NOMO-1 (cell line): ENCODE measurements at regions not wholly inside any gene's neighbourhood (a gene's known extent, or its start where the extent isn't known, plus 50 kb on each side); places are given as distances from the start of the nearest gene placed in this dataset.

ENCODE experiments used
- DNase-seq, 2 experiments: peaks; one replicate each; lab custom pipeline; 2025; ENCODE audit not compliant: unreplicated experiment in 2 of 2; lab: John Stamatoyannopoulos, UW

DNA sequence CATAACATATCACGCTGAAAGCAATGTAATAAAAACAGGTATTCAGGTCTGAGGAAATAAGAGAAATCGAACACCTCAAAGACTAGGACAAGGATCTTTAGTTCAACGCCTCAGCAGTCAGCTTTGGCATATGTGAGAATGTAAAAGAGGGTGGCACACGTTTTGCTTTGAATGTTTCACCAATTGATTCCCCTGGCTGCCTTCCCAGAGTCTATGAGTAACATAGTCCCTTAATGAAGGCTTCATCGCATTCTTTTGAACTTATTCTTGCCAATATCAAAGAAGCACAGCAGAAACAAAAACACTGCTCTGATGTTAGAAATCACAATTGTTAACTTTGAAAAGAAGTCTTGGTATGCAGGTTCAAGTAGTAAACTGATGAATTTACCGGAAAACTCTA lies 764.8 kb downstream of the ADGRL2 start:
- DNase-seq: no peak

DNA sequence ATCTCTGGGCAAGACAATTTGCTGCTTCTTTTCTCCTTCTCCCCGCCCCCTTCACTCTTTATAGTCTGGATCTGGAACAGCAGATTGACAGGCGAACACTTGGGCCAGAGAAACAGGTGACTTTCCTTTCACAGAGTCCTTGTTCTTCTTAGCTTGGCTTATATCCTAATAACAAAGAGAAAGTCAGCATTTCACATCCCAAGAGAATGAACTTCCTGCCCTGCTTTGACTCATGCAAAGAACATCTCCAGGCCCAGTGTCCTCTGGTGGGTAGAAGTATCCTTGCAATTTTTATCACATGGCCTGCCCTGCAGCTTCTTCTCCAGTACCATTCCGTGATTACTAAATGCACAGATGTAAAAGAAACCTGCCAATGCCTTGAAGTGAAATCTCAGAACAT lies 764.4 kb downstream of the ADGRL2 start:
- no peak for DNase-seq

DNA sequence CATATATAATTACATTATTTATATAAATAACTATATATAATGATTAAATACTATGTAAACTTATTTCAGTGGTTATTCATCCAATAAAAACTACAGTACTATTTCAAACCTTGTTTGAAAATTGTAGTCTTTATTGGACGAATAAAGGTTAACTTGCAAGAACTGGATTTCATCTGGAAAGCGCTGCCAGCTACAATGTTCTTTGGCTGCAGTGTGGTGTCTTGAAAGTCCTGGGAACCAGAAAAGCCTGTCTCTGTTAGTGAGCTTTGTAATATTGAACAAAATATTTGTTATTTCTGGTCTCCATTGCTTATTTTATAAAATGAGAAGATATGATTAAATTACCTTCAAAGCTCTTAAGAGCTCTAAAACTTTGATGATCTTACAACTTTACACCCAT lies 763.6 kb downstream of the ADGRL2 start:
- no peak for DNase-seq

DNA sequence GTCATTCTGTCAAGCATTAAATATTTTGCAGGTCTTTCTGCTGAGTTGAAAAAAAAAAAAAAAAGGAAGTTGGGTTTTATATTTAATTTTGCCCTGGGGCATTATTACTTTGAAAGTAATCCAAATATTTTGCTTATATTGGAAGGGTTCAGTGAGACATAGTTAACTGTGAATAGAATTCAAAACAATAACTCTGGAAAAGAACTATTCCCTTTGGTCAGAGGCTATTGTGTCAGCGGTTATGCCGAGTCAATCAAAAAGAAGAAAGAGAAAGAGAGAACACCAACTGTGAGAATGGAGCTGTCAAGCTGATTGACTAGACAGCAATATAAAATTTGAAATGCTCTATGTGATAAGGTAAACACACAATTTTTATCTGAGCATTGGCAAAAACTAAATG lies 761.7 kb downstream of the ADGRL2 start:
- peak in 1 of 2 experiments; percentile 68 for DNase-seq

DNA sequence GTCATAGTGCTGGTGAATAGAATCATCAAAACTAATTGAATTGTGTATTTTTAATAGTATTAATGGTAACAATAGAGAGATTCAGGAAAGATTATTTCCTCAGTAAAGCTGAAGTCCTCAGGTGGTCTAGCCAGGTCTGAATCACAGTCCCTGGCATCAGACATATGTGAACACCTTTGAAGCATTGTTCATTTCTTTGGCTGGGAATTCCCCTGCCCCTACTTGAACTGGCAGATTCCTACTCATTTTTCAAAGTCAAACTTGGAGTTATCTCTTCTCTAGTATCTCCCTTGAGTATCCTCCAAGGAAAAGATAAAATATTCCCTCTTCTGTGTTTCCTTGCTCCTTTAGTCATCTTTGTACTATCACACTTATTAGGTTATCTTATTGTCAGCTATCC lies 759.8 kb downstream of the ADGRL2 start:
- DNase-seq: no peak

DNA sequence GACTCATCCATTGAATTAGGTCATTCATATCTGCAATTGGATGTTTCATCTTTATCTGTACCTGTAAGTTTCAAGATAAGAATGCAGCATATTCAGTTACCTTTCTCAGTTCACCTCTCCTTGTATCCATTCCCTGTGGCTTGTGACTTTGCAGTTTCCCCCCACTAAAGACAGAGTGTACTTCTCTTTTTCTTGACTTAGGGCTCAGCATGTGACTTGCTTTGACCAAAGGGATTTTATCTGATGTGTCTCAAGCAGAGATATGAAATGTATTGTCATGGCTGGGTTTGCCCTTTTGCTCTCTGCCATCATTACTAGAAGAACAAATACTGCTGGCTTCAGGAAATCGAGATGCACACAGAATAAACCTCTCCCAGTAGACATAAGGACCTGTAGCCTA lies 754.8 kb downstream of the ADGRL2 start:
- DNase-seq: peak in 1 of 2 experiments; percentile 35

DNA sequence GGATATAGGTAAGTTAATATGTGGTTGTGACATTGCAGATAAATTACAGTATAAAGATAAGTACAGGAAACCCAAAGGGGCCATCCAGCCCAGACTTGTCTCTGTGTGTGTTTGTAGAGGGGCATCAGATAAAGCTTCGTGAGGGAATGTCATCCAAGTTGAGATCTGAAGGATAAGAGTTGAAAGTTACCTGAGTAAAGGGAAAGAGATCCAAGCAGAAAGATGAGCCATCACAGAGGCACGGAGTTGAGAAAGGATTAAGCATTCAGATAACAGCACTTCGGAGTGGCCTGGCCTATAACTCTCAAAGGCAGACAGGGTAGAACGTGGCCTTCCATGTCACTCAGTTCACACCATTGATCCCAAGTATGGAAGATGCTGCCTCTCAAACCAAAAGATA lies 749.1 kb downstream of the ADGRL2 start:
- DNase-seq: no peak

DNA sequence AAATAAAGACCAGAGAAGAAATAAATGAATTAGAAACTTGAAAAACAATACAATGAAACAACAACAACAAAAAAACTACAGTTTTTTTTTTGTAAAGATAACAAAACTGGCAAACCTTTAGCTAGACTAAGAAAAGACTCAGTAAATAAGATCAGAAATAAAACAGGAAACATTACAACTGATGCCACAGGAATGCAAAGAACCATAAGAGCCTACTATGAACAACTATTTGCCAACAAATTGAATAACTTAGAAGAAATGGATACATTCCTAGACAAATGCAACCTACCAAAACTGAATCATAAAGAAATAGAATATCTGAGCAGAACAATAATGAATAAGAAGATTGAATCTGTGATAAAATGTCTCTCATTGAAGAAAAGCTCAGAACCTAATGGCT lies 742.0 kb downstream of the ADGRL2 start:
- no peak for DNase-seq

DNA sequence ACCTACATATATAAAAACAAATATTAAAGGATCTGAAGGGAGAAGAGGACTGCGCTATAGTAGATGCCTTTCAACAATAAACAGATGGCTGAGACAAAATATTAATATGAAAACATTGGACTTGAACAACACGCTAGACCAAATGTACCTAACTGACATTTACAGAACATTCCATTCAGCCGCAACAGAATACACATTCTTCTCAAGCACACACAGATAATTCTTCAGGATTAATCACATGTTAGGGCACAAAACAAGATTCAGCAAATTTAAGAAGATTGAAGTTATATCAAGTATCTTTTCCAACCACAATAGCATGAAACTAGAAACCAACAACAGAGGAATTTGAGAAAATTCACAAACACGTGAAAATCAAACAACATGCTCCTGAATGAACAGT lies 741.4 kb downstream of the ADGRL2 start:
- no peak for DNase-seq

DNA sequence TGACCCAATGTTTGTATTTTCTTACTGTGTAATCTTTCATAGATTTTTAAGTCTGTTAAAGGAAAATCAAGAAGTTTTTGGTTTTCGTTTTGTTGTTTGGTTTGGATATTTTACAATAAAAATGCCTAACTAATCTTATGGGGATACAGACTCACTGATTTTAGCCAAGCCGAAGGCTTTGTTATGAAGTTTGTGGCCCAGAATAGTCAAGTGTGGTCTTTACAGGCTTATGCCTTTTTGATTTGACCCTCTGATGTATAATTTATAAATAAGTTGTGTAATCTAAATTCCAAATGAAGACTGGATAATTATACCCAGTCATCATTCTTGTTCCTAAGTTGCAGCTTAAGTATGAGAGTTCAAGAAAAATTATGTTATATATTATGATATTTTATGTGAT lies 739.3 kb downstream of the ADGRL2 start:
- no peak for DNase-seq

DNA sequence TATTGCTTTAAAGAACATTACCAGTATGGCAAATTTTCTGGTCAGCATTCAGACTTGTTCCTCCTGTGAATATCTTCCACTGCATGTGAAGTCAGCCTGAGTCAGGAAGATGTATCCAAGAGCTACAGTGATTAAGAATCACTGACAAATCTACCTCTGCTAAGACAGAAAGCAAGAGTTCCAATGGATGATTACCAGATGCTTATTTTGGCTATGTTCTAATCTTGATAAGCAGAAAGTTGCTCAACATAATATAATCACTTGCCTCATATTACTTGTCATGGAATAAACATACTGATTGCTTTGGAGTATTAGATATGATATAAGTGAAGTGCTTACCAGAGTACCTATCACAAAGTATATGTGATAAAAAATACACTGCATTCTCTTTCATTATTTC lies 738.1 kb downstream of the ADGRL2 start:
- no peak for DNase-seq

DNA sequence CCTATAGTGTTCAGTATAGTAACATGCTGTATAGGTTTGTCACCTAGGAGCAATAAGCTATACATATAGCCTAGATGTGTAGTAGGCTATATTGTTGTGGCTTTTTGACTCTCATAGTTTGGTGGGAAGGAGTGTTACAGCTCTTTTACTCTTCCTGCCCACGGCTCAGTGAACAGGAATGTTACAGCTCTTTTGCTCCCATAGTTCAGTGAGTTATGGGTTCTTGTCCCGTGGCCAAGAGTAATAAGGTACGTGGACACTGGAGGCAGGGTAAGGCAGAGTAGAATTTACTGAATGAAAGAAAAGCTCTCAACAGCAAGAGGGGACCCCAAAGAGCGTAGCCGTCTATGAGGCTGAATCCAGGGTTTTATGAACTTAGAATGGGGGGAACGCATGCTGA lies 734.3 kb downstream of the ADGRL2 start:
- DNase-seq: no peak

DNA sequence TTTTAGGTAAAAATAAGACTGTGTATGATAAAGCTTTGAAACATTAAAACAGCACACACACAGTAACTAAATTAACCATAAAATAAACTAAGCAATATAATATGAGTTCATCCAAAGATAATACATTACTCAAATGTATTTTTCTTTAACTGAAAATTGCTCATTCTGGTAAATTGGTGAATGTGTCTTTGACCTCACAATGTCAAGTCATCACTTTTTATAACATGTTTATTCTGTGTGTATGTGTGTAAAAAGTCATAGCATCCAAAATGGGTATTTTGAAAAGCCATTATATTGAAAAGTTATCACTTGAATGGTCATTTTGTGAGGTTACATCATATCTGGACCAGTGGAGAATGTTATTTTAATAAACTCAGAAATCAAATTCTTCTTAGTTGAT lies 724.6 kb downstream of the ADGRL2 start:
- DNase-seq: no peak

DNA sequence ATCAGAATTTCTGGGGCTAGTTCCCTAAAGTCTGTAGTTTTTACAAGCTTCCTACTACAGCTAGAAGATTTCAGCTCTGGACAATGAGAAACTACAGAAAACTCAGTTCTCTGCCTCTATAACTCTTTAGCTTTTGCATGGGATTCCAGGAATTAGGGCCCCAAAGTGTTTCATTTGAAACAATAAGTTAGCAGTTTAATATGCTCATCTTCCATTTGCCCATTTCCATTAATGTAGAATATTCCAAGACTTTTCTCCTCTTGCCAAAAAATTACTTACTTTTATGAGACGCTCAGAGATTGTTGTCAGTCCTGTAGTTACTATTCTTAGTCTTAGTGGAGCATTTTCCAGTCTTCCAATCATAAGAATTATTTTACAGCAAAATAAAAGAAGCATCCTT lies 719.9 kb downstream of the ADGRL2 start:
- no peak for DNase-seq

DNA sequence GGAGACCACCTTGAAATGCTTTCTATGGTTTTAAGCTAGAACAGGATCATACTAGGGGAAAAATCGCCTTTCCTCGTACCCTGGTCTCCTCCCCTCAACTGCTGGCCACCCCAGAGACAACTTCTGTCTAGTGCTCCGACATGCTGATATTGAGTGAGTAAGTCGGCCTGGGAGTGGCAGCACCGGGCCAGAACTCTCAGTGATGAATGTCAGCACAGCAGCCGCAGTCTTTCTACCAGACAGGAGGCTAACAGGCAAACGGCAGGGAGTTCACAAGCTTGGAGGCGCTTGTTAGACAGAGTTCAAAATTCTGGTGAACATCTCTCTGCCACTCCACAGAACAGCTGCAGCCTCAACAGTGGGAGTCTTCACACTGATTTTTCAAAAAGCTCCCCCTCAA lies 716.9 kb downstream of the ADGRL2 start:
- no peak for DNase-seq

DNA sequence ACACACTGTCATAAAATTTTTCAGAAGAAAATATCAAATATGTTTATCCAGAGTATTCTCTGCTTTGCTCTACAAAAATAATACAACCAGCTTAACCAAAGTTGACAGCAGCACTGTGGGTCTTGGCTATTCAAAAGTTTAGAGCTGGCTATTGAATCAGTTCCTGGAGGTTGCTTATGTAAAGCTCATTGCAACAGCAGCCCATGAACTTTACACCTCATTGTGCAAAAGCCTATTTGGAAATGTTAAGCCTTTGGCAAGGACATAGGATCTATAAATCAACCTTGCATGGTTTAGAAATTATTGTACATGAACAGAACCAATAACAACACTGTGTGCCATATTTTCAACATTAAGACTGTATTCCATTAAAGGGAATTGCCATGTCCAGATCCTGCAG lies 714.9 kb downstream of the ADGRL2 start:
- peak; percentile 78 to 88 for DNase-seq

DNA sequence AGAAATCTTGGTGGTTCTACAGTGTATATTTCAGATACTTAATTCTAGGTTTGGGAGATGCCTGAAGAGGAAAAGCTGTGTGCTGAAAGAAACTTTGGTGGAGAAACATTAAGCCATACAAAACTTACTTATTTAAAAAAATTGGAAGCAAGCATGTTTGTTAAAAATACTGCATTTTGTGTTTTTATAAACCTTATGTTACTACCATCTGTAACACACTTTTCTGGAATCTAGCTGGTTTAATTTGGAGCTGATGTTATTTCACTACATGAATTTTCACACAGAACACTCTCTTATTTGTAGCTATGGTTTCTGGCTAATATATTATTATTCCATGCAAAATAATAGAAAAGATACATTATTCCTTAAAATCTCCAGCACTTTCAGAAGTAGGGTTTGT lies 710.7 kb downstream of the ADGRL2 start:
- no peak for DNase-seq

DNA sequence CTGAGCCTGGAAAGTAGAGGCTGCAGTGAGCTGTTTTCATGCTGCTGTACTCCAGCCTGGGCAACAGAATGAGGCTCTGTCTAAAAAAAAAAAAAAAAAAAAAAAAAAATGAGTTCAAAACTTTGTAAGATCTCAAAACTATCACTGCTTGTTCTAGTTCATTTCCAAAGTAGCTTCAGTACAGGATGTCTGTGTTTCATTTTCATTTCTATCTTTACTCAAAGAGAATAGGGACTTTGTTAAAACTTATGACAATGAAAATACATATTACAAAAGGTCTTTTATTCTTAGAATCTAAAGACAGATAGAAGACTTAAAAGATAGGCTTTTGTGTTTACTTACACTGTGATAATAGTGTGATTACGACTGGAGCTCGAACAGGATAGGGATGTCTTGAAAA lies 709.7 kb downstream of the ADGRL2 start:
- DNase-seq: no peak

DNA sequence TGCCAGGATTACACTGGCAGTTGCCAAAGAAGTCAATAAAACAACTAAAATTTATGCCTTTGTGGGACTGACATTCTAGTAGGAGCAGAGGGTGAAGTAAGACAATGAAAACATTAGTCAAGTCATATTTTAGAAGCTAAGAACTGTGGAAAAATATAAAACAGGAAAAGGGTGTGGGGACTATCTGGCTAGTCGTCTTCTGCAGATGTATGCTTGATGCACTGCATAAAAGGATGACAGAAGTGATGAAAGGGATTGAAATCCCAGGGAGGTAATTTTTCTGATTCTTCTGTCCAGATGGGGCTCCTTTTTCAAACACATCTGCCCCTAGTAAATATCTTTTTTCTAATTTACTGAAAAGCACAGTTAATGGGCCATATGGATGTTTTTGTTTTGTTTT lies 706.3 kb downstream of the ADGRL2 start:
- no peak for DNase-seq

DNA sequence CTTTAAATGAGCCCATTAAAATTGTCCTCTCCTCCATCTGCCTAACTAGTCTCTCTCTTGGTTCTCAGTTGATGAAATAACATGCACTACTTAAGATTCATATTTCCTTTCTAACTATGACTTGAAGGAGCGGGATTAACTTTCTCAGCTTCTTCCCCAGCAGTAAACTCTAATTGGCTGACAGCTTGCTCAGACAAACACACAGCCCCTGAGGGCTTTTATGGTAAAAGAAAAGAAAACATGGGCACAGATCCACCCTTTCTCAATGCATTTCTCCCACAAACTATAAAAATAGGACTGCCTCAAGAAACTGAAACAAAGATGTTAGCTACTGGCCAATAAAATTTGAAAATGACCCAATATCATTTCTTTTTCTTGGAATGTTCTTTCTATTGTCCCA lies 703.1 kb downstream of the ADGRL2 start:
- no peak for DNase-seq

DNA sequence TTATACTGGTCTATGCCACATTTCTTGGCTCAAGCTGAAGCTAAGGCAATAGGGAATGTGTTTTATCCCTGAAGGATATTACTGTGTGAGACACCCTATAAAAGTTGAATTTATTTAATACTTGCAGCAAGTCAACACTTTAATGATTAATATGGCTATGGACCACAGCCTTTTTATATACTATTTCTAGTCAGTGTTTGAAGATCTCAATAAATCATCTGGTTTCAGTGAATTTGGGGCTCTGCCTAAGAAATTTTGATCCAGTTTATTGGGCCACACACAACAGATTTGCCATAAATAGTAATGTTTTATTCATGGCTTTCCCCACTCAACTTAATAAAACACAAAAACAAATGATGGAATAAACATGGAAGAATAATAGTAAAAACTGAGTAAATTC lies 698.3 kb downstream of the ADGRL2 start:
- no peak for DNase-seq

DNA sequence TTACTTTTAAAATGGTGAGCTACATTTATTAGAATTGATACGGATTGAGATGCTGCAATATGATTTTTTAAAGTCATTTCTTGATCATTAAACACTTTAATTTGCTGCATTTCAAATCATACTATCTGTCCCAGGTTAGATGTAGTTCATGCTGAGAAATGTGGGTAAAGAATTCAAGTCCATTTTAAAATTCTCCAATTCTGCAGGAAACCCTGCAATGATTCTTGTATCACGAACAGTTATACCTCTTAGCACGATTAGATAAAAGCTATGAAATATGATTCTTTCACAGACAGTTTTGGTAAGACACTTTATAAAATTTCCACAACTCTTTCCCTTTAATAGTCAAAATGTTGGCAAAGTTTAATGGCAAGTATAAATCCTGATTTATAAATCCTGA lies 693.4 kb downstream of the ADGRL2 start:
- no peak for DNase-seq

DNA sequence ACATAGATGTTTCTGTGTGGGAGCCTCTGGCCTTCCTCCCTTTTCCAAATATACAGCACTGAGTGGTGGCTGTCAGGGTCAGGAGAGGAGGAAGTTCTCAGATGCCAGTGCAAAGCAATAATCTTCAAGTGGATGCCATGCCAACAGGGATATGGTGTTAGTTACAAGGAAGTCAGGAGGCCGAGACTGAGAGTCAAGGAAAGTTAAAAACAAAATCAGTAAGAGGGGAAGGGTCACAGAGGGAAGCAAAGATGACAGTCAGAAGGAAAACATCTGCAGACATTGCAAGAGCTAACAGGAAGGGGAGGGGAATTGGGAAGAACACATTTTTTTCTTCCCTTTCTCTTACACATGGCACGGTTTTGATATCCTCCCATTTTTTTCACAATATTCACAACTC lies 691.4 kb downstream of the ADGRL2 start:
- DNase-seq: no peak
